HepG2 (cell line): ENCODE measurements at regions not wholly inside any gene's neighbourhood (a gene's known extent, or its start where the extent isn't known, plus 50 kb on each side); places are given as distances from the start of the nearest gene placed in this dataset.
"Not testable (repeated sequence)": the region's sequence is repeated elsewhere in the genome, so short reads cannot be mapped to it uniquely, and the experiment has no call there.

Experiments used
- ATAC-seq: fragments of 200-7000 bp; cut with Tn5 transposase; 3 replicates; pipeline ENCODE4 v1.9.1; 2020; ENCODE audit warnings: mild to moderate bottlenecking, moderate library complexity
- BruUV-seq: library from RNA; stranded (reverse); fragments of 400-500 nt; replicated peaks from 2 replicates; lab custom pipeline; 2021; lab: Mats Ljungman, UMichigan
- CTCF ChIA-PET: fragments of 300-600 bp; formaldehyde crosslinking; extraction: SDS; loops from one replicate; lab custom pipeline; 2021; ENCODE audit warnings: low total read pairs, inconsistent platforms, low intra/inter-chr PET ratio; lab: Yijun Ruan, JAX
- POLR2A ChIA-PET: fragments of 350-600 bp; sonication (Branson Sonifier 250); formaldehyde crosslinking; loops from one replicate; lab custom pipeline; 2020; ENCODE audit warnings: antibody characterized with exemption, inconsistent platforms; lab: Yijun Ruan, JAX
- DNase-seq: peaks from one replicate; pipeline ENCODE4 v3.0.0-alpha.2; 2015; ENCODE audit warnings: low spot score
- FAIRE-seq: peaks from 3 replicates; lab custom pipeline; 2011; peaks lifted over from hg19 to GRCh38; lab: Jason Lieb, UNC
- H2AFZ ChIP-seq: one replicate; pipeline ENCODE4 v1.6.1; 2011; ENCODE audit warnings: low read length, inconsistent platforms
- H3K27ac ChIP-seq: fragments of 300-600 bp; 3 replicates; pipeline ENCODE4 v1.8.0; 2011; ENCODE audit warnings: mixed run types, mild to moderate bottlenecking, mixed read lengths, low read length, inconsistent platforms; ENCODE audit not compliant: insufficient read depth; ENCODE audit errors: extremely low read length
- H3K27me3 ChIP-seq, 2 experiments: fragments of 200-600 bp in 1 of 2; 2 replicates in 1 of 2; 3 replicates in 1 of 2; pipeline versions ENCODE4 v1.6.0 to v1.8.0; 2011; ENCODE audit warnings: low read length in 2 of 2, mild to moderate bottlenecking in 2 of 2, moderate library complexity in 2 of 2, inconsistent platforms in 1 of 2; ENCODE audit not compliant: insufficient read depth in 2 of 2, control insufficient read depth in 1 of 2
- H3K36me3 ChIP-seq, 2 experiments: fragments of 200-600 bp in 1 of 2; replicated peaks in 1 of 2; 2 replicates in 1 of 2; 3 replicates in 1 of 2; pipeline versions ENCODE4 v1.5.1 to v1.8.0; 2011; ENCODE audit warnings: low read length in 2 of 2, inconsistent platforms in 1 of 2; ENCODE audit not compliant: insufficient read depth in 2 of 2, control insufficient read depth in 1 of 2
- H3K4me1 ChIP-seq: 2 replicates; pipeline ENCODE4 v1.5.1; 2012; ENCODE audit warnings: low read length, inconsistent platforms; ENCODE audit not compliant: insufficient read depth
- H3K4me2 ChIP-seq: 2 replicates; pipeline ENCODE4 v1.6.0; 2011; ENCODE audit warnings: low read depth, low read length, inconsistent platforms
- H3K4me3 ChIP-seq, 3 experiments: fragments of 200-600 bp in 1 of 3; sonication (generic), shearing (Covaris generic) in 1 of 3; replicated peaks in 1 of 3; 2 replicates each; pipeline ENCODE4 v1.5.1; 2011 to 2016; ENCODE audit warnings: low read length in 3 of 3, inconsistent platforms in 2 of 3, low read depth in 2 of 3, mild to moderate bottlenecking in 2 of 3, control low read depth in 1 of 3, mixed read lengths in 1 of 3; ENCODE audit not compliant: insufficient read depth in 1 of 3
- H3K79me2 ChIP-seq: one replicate; pipeline ENCODE4 v1.6.1; 2011; ENCODE audit warnings: low read length, inconsistent platforms; ENCODE audit not compliant: insufficient read depth
- H3K9ac ChIP-seq: 2 replicates; pipeline ENCODE4 v1.6.0; 2011; ENCODE audit warnings: mild to moderate bottlenecking, low read depth, low read length, inconsistent platforms; ENCODE audit not compliant: insufficient read depth
- H3K9me3 ChIP-seq: 2 replicates; pipeline ENCODE4 v1.5.1; 2012; ENCODE audit warnings: mild to moderate bottlenecking, low read length
- H4K20me1 ChIP-seq: 2 replicates; pipeline ENCODE4 v1.6.0; 2011; ENCODE audit warnings: inconsistent platforms, mild to moderate bottlenecking, low read length, moderate library complexity; ENCODE audit not compliant: insufficient read depth
- WGBS: methylation state at CpG from one replicate; pipeline ENCODE4 v1.1.6; 2017; ENCODE audit warnings: low lambda C conversion rate; 5-methylcytosine and 5-hydroxymethylcytosine counted together
- in situ Hi-C: cut with HindIII; loops from 2 replicates; pipeline ENCODE4 v1.10.0; 2017; ENCODE audit warnings: low pct_unique_long_range_greater_than_20kb; ENCODE audit not compliant: extremely low pct_ligation_motif_present
- intact Hi-C: fragments of 100-400 bp; cut with micrococcal nuclease; formaldehyde crosslinking; loops from one replicate; pipeline ENCODE4 v1.10.0; 2022; ENCODE audit not compliant: unreplicated experiment

GRCh38 chr9:94413665-94414064 is 85.2 kb upstream of the NUTM2F start:
- H3K4me3 ChIP-seq, FAIRE-seq, CTCF ChIA-PET, H3K4me1 ChIP-seq, in situ Hi-C loops, intact Hi-C loops, H3K27me3 ChIP-seq, H3K79me2 ChIP-seq, H3K9me3 ChIP-seq, H2AFZ ChIP-seq, BruUV-seq, DNase-seq, ATAC-seq, H3K27ac ChIP-seq, H3K9ac ChIP-seq, H4K20me1 ChIP-seq, H3K4me2 ChIP-seq, H3K36me3 ChIP-seq, POLR2A ChIA-PET: not testable (repeated sequence)
- 75% methylated on average over 2 of the region's 2 CpGs for WGBS

GRCh38 chr9:94415111-94415510 is 86.7 kb upstream of the NUTM2F start:
- in situ Hi-C loops, H3K4me3 ChIP-seq, H3K36me3 ChIP-seq, ATAC-seq, H3K27ac ChIP-seq, intact Hi-C loops, DNase-seq, POLR2A ChIA-PET, CTCF ChIA-PET, H3K79me2 ChIP-seq, BruUV-seq, H2AFZ ChIP-seq, H3K4me1 ChIP-seq, H3K4me2 ChIP-seq, H3K9ac ChIP-seq, H3K27me3 ChIP-seq, H3K9me3 ChIP-seq, H4K20me1 ChIP-seq, FAIRE-seq: not testable (repeated sequence)
- 93% methylated on average over 5 of the region's 5 CpGs for WGBS

GRCh38 chr9:94420098-94420497 is 91.7 kb upstream of the NUTM2F start:
- H4K20me1 ChIP-seq, H3K4me2 ChIP-seq, POLR2A ChIA-PET, H3K36me3 ChIP-seq, ATAC-seq, H3K27me3 ChIP-seq, H3K79me2 ChIP-seq, H3K9me3 ChIP-seq, H3K27ac ChIP-seq, intact Hi-C loops, H3K9ac ChIP-seq, H3K4me1 ChIP-seq, H3K4me3 ChIP-seq, DNase-seq, in situ Hi-C loops, BruUV-seq, H2AFZ ChIP-seq, CTCF ChIA-PET, FAIRE-seq: not testable (repeated sequence)
- WGBS: 98% methylated on average over 5 of the region's 5 CpGs

- H3K27ac ChIP-seq, H3K36me3 ChIP-seq, FAIRE-seq, H3K4me3 ChIP-seq, H2AFZ ChIP-seq, H3K27me3 ChIP-seq, POLR2A ChIA-PET, ATAC-seq, BruUV-seq, H3K4me1 ChIP-seq, H3K79me2 ChIP-seq, intact Hi-C loops, H4K20me1 ChIP-seq, in situ Hi-C loops, H3K4me2 ChIP-seq, CTCF ChIA-PET, H3K9ac ChIP-seq, DNase-seq, H3K9me3 ChIP-seq: not testable (repeated sequence)
- WGBS: 97% methylated on average over 9 of the region's 9 CpGs
Observed at GRCh38 chr9:94421951-94422350, 93.5 kb upstream of the NUTM2F start.
